Fibroblast of skin of right quadriceps (primary cell): ENCODE measurements at regions not wholly inside any gene's neighbourhood (a gene's known extent, or its start where the extent isn't known, plus 50 kb on each side); places are given as distances from the start of the nearest gene placed in this dataset.
"Not testable (repeated sequence)": the region's sequence is repeated elsewhere in the genome, so short reads cannot be mapped to it uniquely, and the experiment has no call there.

Source experiments
- DNase-seq: peaks from one replicate; pipeline ENCODE4 v3.0.0-alpha.2; 2013

DNA sequence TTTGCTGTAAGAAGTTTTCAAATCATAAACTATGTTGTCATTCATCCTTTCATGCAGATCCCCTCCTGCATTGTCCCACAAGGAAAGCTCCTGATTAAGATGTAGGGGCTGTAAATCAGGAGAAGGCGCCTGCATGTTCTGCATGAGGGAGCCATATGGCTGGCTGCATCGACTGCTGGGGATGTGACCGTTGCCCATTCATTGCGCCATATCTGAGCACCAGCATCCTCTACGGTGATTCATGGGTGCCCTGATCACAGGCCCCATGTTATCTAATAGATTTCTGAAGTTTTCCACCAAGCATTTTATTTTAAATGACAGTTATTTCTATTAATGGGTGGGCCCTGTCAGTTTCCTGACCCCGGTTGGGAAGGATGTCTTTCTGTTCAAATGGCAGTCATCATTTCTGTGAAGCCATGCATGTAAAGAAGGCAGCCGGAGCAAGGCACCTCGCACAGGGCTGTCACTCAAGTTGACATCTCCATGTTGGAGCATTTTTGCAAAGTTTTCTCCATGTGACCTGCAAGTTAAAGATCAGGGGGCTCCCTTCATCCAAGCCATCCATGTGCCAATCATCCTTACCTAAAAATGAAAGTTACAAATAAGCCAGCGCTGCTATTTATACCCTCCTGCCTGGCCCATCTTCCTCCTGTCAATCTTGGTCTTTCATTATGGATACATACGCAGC, 128.8 kb downstream of the TEX36 start:
- DNase-seq, result no peak

DNA sequence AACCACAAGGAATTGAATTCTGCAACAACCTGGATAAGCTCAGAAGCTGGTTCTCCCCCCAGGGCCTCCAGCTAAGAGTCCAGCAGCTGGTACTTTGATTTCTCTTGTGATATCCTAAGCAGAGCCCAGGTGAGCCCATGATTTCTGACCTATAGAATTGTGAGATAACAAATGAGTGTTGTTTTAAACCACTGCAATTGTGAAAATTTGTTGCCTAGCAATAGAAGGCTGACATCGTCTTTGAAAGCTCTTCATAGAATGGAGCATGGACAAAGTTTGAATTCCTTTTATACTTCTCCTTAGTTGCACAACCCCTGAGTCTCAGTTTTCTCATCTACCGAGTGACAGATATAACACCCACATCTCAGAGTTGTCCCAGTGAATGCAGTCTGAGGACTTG, 129.9 kb downstream of the TEX36 start:
- no peak for DNase-seq

DNA sequence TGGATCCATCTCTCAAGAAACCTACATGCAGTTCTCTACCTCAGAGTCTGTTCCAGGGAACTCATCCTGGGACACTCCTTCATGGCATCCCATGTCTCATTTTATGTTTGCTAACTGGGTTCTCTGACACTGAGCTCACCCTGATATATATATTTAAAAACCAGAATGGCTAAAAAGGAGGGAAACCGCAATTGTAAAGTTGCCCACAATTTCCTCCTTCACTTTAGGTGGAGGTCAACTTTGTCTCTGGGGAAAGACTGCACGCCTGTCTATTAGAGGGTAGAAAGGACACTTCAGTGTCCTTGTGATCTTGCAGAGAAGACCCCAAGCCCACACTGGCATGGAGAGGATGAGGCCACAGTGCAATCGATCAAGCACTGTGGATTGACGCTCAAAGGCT, 131.7 kb downstream of the TEX36 start:
- DNase-seq, result no peak

DNA sequence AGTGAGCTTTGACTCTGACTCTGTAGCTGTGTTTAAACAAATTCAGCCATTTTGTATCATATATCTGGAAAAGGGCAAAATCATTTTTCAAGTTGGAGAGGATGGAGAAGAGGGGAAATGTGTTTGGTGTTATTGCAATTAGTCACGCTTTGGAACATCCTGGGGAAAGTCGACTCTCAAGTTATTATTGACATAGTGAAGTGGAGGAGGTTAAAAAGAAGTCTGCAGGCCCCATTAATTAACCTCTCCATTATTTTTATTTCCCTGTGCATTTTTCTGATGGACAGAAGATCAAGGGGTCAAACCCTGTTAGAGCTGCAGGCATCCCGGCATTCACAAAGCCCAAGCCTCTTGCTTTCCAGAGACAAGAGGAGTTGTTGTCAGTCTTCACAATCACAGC, 132.6 kb downstream of the TEX36 start:
- peak; percentile 31 for DNase-seq

DNA sequence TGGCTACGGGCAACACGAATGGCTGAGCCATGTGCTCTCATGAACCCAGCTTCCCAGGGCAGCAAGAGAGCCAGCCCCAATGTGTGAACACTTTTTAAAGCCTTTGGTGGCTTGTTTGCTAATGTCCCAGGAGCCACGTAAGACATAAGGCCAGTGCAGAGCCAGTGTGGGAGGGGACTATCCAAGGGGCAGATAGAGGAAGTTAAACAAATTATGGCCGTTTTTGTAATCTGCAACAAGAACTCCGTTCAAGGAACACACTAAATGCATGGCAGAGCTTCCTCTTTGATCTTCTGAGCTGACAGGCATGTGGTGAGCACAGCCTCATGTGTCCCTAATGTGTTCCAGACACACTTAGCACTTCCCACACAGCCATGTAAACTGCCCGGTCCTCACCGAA, 133.3 kb downstream of the TEX36 start:
- peak; percentile 4 for DNase-seq

DNA sequence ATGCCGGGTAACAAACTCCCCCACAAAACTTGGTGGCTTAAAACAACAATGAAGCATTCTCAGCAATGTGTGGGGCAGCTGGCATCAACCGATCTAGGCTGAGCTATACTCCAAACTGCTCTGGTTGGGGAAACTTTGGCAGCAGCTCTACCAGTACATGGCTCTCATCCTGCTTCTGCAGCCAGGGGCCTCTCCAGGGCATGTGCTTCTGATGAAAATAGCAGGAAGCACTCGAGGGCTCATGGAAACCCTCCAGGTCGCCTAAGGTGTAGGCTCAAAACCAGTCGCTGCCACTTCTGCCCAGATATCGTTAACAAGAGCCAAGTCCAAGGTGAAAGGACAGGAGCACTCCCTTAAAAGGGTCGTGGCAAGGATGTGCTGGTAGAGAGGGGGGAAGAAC, 134.1 kb downstream of the TEX36 start:
- DNase-seq, result no peak

DNA sequence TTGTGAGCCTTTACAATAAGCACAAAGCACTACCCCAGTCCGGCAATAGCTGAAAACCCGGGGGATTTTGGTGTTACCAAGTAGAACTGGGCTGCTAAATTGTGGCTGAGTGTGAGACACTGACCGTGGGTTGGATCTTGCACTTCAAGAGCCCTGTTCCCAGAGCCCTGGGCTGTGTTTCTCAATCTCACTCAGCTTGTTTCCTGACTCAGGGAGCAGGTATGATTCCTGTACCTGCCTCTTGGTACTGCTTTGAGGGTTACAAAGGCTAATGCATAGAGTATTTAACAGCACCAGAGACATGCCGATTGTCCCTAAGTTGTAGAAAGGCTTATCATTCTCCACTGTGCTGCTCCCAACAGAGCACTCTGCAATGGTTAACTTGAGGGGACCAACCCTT, 134.6 kb downstream of the TEX36 start:
- no peak for DNase-seq

DNA sequence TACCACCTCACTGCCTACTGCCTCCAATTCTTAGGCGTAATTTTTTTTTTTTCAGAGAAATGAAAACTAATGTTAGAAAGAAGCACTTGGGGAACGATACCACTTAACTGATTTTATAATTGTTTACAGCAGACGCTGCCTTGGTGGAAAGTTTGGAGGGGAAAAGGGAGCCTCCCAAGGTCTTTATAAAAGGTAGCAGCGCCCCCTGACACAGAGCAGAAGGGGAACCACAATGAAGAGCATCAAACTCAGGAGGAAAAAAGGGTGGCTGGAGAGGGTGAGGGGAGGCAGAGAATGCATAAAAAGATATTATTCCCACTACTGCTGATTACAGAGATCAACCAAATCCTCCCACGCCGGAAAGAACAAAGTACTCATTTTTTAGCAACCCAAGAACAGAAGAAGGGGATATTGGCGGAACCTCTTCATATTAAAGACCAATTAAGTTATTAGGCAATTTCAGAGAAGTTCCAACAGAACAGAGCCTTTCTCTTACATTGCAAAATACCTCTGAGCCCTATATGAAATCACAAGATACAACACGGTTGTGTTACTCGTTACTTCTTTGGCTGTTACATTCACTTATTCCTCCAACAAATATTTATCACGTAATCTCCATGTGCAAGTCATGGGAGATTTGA, 135.8 kb downstream of the TEX36 start:
- DNase-seq, result no peak

DNA sequence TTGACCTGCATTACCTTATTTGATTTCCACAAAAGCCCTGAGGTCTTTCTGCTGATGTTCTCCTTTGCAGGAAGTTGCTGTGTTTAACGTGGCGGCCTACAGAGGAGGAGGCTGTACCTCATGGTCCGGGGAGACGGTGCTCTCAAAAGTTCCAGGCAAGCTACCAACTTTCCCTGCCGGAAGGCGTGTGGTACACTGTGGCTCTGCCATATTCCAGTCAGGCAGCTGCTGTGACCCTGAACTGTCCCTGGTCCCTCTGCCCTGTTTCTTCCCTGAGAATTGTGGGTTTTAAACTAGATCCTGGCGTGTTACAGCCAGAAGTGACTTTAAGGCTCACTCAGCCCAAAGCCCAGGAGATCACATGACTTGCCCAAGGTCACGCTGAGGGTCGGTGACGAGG, 139.2 kb downstream of the TEX36 start:
- DNase-seq, result no peak

DNA sequence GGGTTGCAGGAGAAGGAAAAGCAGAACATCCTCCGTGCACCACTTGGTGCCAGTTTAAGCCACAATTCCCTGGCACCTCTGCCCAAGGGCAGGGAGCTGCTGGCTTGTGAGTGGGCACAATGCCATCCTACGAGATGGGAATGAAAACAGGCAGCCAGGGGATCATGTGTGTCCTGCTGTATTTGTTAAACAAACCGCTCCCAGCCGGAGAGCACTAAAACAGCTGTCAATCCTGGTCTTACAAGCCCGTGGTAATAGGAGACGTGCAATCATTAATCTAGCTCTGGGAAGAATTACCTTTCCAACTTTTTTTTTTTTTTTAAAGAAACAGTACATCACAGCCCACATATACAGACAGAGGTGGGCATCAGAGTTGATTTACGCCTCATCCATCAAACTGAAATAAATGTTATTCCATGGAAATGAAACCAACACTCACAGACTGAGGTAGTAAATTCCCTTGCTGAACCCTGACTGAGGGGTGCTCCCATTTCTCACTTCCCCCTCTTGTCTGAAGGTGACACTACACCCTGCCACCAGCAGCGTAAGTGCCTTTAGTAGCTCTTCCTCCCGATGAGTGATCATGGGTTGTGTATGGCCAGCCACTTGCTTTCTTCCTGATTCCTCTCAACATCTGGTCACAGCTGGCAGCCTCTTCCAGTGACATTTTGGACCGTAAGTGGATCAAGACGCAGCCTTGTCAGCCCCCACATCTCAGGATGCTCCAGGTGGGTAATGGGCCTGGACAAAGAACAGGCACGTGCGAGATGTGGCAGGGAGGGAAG, 143.8 kb downstream of the TEX36 start:
- DNase-seq, result no peak

DNA sequence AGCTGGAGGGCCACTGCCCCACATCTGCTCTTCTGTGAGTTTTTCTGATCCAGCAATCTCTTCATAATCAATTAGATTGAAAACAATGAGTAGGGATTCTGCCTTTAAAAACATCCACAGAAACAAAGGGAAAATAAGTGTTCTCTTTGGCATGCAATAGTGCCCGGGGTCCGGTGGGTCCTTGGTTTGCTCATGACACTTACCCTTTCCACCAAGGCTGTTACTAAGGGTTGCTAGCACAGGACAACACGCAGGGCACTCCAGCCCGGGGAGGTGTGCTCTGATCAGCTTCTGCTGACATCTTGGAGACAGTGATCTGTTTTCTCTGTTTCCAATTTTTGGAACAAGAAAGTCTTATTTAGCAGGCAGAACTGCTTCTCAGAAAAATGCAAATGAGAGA, 146.7 kb downstream of the TEX36 start:
- DNase-seq, result no peak

DNA sequence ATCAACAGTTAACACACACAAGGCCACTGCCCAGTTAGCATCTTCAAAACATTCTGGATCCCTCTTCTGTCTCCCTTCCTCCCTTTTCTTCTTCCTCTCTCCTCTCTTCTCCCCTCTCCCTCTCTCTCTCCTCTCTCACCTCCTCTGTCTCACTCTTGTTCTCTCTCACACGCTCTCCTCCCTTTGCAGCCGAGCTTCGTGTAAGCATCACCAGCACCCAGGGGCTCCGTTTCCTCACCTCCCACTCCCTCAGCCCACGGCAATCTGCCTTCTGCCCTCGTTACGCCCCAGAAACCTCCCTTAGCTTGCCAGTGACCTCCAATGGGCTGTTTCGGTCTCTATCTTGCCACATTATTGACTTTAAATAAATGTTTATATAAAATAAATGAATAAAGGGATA, 147.4 kb downstream of the TEX36 start:
- no peak for DNase-seq

DNA sequence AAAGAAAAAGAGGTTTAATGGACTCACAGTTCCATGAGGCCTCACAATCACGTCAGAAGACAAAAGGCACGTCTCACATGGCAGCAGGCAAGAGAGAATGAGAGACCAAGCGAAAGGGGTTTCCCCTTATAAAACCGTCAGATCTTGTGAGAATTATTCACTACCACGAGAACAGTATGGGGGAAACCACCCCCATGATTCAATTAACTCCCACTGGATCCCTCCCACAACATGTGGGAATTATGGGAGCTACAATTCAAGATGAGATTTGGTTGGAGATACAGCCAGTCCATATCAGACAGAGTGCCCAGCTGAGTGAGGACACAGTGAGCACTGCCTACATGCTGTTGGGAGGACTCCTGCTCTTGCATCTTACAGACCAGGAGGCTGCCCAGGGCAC, 148.4 kb downstream of the TEX36 start:
- DNase-seq, result no peak

DNA sequence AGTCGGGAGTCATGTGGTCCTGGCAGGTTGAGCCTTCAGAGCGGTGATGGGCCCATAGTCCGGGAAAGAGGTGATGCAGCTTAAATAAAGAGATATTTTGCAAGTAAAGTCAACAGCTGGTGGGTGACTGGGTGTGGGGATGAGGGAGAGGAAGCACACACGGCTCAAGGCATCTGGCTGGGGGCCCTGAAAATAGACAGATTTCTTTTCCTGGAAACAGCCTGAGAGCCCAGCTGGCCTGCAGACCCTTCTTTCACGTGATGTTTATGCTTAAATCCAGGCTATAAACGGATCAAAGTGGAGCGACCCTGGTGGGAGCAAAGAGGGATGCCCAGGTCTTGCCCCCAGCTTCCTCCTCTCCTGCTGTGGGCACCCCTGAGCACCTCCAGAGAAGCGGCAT, 149.1 kb downstream of the TEX36 start:
- no peak for DNase-seq

DNA sequence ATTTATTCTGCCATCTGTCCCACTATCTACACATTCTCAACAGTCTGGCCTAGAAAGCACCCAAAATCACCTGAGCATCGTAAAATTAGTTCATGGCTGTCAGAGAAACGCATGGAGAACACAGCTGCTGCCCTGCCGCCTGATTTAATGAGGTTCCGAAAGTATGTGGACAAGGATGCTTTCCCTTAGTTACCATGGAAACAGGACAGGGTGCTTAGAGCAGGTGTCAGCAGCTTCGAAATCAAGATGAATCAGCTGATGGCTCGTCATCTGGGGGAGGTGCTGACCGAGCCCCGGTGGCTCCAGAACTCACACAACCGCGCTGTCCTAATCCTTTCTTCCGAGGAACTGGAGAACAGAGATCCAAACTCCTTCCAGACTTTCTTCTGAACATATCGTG, 151.5 kb downstream of the TEX36 start:
- DNase-seq, result no peak

DNA sequence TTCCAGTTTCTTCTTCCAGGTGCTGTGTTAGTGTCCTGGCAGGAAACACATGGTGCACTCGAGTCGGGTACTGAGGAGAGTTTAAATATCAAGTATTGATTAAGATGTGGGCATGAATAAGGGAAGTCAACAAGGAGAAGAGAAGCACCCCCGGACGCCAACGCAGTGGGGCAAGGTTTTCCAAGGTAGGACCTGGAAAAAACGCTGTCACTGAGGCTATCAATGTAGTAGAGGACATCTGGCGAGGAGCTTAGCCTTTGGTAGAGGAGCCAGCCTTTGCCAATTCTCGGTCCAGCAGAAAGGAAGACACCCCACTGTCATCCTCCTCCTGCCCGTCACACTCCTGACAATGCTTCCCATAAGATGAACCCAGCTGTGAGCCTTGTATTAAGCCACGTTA, 159.6 kb downstream of the TEX36 start:
- no peak for DNase-seq

DNA sequence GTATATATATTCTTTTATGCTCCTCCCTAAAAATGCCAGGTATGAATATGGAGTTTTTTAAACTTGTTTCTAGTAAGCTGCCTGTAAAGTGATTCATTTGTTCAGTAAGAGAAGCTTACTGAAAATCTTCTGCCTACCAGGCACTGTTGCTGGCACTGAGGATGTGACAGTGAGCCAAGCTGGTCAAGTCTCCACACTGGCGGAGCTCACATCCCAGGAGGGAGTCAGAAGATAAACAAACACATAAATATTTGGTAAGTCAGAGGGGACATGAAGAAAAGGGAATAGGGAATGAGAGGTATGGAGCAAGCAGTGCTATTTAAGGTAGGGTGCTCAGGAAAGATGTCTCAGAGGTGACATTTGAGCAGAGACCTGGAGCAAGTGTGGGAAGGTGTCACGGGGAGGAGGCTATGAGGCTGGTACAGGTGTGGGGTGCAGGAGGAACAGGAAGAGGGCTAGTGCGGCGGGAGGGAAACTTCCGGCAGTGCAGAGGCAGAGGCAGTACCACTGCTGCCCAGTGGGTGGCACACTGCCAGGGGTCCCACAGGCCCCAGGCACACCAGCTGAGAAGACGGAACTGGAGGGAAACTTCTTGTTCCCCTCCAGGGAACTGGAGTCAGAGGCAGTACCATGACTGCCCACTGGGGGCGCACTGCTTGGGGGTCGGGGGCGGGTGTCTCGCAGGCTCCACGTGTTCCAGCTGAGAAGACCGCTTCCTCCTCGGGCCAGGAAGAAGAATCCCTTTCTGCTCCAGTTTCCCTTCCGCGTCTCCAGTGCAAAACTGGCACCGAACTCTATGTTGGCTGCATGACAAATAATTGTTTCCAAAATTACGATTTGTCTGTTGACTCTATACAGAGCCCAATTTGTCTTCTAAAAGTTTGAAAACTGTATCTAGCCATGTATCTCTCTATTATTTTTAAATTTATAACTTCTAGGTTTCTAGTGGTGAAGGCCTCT, 161.0 kb downstream of the TEX36 start:
- peak; percentile 15 for DNase-seq

DNA sequence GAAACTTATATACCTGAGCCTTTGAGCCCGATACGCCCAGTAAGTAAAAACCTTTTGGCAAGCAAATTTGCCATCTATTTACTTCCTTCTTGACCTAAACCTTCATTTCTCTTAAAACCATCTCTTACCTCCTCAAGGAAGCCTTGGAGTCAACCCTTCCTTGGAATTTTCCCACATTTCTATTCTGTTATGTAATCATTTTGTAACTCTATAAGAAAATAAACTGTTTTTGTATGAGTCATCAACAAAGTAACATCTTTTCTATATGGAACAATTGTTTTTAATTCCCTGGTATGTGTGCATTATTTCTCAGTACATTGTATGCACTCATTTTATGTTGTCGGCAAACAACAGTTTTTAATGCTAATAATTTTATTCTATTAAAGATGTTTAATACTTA, 162.0 kb downstream of the TEX36 start:
- DNase-seq, result no peak

DNA sequence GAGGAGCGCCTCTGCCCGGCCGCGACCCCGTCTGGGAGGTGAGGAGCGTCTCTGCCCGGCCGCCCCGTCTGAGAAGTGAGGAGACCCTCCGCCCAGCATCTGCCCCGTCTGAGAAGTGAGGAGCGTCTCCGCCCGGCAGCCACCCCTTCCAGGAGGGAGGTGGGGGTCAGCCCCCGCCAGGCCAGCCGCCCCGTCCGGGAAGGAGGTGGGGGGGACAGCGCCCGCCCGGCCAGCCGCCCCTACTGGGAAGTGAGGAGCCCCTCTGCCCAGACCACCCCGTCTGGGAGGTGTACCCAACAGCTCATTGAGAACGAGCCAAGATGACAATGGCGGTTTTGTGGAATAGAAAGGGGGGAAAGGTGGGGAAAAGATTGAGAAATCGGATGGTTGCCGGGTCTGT, 164.6 kb downstream of the TEX36 start:
- DNase-seq, result not testable (repeated sequence)

DNA sequence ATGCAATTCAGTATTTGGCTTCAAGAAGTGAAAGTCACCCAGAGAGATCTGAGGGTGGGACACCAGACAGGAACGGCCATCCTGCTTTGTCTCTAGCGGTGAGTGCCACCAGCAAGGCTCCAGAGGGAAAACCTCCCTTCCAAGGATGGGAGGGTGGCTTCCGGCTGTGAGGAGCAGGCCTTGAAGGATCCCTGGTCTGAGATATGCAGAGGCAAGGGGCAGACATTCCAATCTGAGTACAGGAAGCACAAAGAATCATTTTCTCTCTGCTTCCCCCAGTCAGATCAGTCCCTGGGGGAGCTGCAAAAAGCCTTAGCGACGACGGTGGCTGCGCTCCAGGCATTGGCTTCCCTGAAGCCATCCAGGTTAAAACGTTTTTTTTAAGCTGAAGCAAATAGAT, 167.4 kb downstream of the TEX36 start:
- no peak for DNase-seq

DNA sequence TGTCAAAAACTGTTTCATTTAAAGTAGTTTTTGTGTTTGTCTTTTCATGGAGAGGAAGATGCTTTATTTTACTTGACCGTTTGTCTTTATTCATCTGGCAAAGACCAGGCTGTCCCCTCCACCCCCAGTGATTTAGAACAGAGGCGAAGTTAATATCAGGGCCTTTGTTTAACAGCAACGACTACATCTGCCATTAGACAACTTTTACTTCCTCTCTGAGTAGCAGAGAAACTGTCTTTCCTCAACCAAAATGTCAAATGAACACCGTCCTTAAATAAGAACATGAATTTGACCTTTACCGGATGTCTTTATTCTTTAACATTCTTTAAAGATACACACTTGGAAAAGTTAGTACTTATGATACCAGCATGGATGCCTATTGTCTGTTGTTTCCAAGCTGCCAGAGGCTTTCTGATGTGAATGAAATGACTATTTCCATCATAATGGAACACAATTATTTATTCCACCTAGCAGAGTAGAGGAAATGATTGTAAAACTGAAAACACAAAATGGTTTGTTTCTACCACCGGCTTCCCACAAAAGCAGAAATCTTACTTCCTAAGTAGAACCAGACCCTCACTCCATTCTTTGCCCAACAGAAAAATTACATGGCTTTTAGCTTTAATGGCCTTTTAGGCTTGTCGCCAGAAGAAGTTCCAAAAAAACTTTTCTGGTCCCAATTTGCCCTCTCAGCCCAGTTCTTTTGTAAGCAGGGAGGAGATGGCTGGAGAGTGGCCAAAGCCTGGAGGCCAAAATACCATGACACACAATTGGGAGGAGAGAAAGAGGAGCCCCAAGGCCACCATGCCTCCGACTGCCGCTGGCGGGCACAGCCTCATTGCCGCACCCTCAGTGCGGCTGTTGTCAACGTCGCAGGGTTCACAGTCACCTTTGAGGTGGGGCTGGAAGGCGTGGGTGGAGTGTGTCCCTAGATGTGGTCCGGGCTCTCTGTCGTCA, 168.5 kb downstream of the TEX36 start:
- DNase-seq, result no peak
